Retinal pigment epithelial cell (primary cell): ENCODE measurements at regions not wholly inside any gene's neighbourhood (a gene's known extent, or its start where the extent isn't known, plus 50 kb on each side); places are given as distances from the start of the nearest gene placed in this dataset.

Experiments used
- DNase-seq: peaks from one replicate; pipeline ENCODE4 v3.0.0-alpha.2; 2010; ENCODE audit warnings: low read depth
- H3K4me3 ChIP-seq: 2 replicates; pipeline ENCODE4 v1.5.1; 2011; ENCODE audit warnings: mild to moderate bottlenecking, low read length, control low read depth, moderate library complexity
- CTCF ChIP-seq: conservative IDR thresholded peaks from 2 replicates; pipeline ENCODE4 v1.5.1; 2011; ENCODE audit warnings: low read depth, low read length, control low read depth, inconsistent platforms

- no peak overlapping the region for H3K4me3 ChIP-seq
- DNase-seq, result no peak
Observed at GRCh38 chr2:43133708-43134570, 92.5 kb downstream of the ZFP36L2 start.

GRCh38 chr2:43133336-43133707, 93.1 kb downstream of the ZFP36L2 start:
- no peak overlapping the region for H3K4me3 ChIP-seq
- no peak for TF ChIP-seq CTCF
- no peak for DNase-seq

More at GRCh38 chr2:43133708-43134570, 92.5 kb downstream of the ZFP36L2 start:
- no peak for TF ChIP-seq CTCF

GRCh38 chr2:43132683-43133301, 93.6 kb downstream of the ZFP36L2 start:
- DNase-seq, result no peak
- no peak overlapping the region for H3K4me3 ChIP-seq
- TF ChIP-seq CTCF, result no peak

GRCh38 chr2:43131890-43132682, 94.3 kb downstream of the ZFP36L2 start:
- no peak for DNase-seq
- TF ChIP-seq CTCF, result no peak
- H3K4me3 ChIP-seq, result no peak overlapping the region

- TF ChIP-seq CTCF, result peak; percentile 34
- no peak overlapping the region for H3K4me3 ChIP-seq
- DNase-seq, result peak; percentile 75
Observed at GRCh38 chr2:43131051-43131889, 95.1 kb downstream of the ZFP36L2 start.

- no peak overlapping the region for H3K4me3 ChIP-seq
Observed at GRCh38 chr2:43130548-43130875, 95.9 kb downstream of the ZFP36L2 start.

More at GRCh38 chr2:43130548-43130875, 95.9 kb downstream of the ZFP36L2 start:
- TF ChIP-seq CTCF, result no peak
- DNase-seq, result no peak
